Suppressor macrophage treated with lipopolysaccharide for 4 hours (primary cell): ENCODE measurements at regions not wholly inside any gene's neighbourhood (a gene's known extent, or its start where the extent isn't known, plus 50 kb on each side); places are given as distances from the start of the nearest gene placed in this dataset.
"Not testable (repeated sequence)": the region's sequence is repeated elsewhere in the genome, so short reads cannot be mapped to it uniquely, and the experiment has no call there.

Experiments used
- DNase-seq: peaks from one replicate; pipeline ENCODE4 v3.0.0-alpha.2; 2020

DNA sequence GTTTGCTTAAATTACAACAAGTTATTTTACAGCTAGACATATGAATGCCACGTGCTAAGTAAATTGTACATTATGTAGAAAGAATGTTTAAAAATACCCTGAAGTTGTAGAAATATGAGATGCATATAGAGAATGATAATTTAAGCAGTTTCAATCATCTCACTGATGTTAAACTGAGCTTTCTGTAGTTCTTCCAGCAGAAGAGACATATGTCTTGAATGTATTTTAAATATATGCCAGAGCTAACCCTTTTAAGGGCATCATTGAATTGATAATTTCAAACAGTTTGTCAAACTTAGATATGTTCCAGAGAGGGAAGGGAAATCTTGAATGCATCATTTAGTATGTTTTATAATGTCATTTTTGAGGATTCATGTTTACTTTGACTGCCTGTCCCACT lies 255.2 kb downstream of the MDFIC start:
- no peak for DNase-seq

DNA sequence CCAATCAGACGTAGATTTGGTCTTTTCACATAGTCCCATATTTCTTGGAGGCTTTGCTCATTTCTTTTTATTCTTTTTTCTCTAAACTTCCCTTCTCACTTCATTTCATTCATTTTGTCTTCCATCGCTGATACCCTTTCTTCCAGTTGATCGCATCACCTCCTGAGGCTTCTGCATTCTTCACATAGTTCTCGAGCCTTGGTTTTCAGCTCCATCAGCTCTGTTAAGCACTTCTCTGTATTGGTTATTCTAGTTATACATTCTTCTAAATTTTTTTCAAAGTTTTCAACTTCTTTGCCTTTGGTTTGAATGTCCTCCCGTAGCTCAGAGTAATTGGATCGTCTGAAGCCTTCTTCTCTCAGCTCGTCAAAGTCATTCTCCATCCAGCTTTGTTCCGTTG lies 250.5 kb downstream of the MDFIC start:
- DNase-seq: not testable (repeated sequence)

DNA sequence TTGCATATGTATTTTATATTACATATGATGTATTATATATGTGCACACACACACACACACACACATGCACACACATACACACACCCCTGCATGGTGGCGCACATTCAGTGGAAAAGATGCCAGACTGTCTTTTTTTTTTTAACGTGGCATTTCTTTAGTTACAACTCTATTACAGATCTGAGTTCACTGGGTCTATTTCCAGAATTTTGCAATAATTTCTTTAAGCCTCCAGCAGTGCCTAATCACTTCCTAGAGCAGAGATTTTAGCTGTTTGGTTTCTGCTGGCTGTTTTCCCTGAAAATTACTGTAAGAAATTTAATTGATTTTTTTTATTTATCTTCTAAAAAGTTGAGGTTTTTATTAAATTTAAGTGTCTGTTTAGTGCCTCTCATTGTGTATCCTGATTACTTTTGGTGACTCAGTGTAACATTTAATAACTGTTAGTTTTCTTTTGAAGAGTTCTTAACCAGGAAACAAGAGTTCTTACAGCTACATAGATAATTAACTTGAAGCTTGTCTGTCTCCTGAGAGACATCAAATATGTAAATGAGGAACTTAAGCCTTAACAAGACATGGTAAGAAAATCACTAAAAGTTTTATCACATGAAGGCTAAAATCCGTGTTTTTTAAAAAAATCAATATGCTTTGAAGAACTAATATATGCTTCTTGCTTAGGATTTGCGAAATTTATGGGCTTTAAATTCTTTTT lies 232.0 kb downstream of the MDFIC start:
- no peak for DNase-seq

DNA sequence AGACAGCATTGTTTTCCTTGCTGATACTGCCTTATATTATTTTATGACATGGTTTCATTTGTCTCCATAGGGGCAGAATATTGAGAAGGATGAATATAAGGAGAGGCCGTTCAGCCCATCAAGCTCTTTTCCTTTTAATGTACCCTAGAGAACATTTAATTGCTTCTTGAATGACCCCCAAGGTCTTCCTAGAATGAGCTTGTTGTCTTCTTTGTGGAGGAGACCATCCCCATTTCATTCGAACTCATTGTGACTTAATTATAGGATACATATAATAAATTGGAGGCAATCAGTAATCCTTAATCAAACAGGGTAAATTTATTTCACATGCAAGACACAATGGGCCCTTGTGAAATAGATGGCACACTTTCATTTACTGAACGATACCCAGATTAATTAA lies 231.3 kb downstream of the MDFIC start:
- no peak for DNase-seq

DNA sequence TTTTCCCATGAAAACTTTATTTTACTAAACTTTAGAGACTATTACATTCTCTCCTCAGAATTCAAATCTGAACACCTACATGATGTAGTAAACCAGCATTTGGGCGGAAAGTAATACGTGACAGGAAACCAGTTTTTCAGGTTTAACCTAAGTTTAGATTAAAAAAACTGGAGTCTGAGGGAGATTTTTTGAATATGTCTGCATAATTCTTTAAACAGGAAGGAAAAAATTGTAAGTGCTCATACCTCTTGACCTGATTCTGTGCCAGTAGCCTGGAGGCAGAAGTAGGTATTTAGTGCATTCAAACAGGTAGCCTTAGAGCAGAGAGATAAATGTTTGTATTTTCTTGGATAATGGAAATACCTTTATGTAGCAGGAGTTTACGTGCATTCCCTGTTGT lies 224.3 kb downstream of the MDFIC start:
- no peak for DNase-seq

DNA sequence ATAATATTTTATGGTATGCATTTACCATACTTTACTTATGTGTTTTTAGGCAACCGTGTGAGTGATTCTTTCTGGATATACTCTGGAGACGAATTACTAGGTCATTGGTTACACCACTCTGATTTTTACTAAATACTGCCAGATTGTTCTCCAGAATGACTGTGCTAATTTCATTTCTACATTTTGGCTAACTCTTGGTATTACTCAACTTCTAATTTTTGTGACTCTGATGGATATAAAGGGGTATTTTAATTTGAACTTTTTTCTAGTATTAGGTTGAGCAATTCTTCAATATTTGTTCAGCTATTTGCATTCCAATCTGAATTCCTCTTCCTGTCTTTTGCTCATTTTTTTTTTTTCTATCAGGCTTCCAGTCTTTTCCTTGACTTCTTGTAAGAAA lies 223.6 kb downstream of the MDFIC start:
- DNase-seq: peak; percentile 61

DNA sequence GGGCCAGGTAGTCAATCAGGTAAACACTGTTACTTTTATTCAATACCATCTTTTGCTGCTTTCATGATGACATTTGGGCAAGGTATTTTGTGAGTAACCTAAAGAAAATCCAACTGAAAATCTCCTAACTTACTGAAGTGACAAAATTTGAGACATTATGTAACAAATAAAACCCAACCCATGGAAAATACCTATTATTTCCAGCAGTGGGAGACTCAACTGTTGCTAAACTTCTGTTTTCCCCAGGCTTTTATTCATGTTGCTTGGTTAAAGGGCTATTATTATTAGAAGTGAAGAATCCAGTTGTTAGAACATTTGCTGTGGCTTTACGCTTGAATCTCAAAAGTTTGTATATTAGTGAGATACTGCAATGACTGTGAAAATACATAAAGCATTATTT lies 215.9 kb downstream of the MDFIC start:
- no peak for DNase-seq

DNA sequence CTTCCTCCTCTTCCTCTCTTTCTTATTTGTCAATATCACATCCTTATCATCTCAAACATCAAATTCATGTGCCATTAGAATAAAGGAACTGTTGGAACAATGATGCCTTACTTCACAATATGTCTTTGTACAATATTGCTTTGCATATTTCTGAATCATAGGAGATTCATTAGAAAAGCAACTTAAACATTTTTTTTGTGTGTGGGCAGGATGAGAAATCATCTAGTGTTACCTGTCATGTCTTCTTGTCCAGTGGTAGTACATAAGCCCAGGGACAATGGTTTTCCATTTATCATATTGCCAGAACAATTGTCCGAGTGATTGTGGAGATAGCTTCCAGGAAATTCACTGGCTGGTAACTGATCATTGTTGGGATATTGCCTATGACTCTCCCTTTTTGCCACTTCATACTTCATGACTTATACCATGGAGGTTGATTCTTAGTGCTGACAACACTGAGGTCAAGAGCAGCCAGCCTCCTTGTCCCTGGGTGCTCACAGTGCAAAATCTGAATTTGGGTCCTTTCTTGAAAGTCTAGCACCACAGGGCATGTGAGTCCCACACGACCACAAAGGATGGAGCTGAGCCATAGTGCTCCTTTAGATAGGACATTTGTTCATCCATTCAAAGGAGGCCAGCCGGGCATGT lies 215.0 kb downstream of the MDFIC start:
- DNase-seq: no peak

DNA sequence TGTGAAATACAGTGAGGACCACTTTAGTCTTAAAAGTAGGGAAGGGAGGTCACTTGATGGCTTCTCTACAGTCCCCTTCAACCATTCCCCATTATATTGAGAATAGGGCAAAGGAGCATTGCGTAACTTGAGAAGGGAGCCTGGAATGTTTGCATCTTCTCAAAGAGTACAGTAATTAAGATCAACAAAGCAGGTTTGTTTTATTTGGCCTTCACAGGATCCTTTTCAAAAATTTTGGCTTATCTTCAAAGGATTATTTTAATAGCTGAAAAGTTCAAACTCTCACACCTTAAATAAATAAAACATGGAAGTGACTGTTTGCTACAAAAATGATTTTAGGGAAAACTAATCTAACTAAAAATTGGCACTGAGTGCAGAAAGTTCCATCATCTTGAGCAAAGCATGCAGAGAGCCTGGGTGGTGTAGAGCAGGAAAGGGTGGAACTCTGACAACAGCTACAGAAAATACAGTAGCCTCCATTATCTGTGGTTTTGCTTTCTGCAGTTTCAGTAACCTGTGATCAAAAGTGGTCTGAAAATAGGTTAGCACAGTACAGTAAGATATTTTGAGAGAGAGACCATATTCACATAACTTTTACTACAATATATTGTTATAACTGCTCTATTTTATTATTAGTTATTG lies 214.0 kb downstream of the MDFIC start:
- DNase-seq: no peak

DNA sequence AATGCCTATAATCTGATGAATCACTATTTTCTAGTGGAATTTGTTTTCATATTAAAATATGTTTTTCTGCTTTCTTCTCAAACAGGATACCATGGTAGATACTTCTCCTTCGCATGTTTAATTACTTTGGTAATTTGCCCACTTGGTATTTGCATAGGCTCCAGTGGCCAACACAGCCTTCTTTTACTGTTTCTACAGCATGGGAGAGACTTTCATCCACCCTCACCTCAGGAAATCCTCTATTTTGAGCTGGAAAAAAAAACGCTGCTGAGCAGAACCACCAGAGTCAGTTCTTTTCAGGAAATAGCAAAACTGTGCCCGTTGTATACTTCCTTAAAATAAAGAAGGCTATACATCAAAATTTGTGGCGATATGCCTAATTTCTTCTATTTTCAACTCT lies 213.3 kb downstream of the MDFIC start:
- DNase-seq: peak; percentile 19

DNA sequence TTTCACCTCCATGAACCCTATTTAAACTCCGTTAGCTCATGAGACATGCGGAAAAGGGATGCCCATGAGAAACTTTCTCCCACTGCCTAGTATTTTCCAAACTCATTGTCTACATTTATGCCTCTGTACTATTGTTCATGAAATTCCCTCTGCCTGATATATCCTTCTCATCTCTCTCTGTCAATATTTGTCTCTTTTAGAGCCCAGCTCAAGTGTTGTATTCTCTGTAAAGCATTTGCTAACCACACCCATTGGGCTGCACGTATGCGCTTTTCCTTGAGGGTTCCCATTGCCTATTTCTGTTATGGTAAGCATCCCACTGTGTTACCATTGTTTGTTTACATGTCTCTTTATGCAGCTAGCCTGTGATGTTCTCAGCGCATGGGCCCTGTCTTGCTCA lies 211.4 kb downstream of the MDFIC start:
- DNase-seq: no peak

DNA sequence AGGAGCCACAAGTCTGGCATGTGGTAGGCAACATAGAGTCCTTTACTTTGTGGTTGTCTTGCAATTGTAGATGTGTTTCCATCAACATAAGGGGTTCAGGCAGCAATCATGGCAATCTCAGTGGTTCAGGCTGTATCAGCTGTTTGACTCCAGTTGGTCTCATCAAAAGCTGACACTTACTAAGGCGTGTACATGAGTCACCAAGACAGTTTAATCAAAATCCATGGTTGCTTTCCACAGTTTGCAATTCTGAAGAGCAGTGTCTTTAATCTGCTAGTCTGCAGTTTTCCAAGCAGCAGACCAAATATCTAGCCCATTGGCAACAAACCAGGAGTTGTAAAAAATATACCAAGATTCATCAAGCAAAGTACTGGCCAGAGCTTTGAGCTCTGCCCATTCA lies 210.2 kb downstream of the MDFIC start:
- DNase-seq: no peak

DNA sequence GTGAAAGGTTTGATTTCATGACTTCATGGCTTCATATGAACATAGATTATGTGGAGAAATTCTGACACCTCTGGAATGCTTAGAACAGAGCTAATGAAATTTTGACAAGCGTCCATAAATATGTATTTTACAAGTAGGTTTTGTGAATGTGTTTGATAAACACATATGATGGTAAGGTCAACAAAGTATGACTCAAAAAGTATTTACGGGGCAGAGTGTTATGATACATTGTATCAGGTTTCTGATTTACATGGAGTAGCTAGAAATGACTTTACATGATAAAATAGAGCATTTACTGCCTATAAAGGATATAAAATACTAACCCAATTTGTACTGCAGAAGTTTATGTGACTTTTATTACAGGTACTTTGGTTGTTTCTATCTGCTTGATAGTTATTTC lies 206.3 kb downstream of the MDFIC start:
- no peak for DNase-seq

DNA sequence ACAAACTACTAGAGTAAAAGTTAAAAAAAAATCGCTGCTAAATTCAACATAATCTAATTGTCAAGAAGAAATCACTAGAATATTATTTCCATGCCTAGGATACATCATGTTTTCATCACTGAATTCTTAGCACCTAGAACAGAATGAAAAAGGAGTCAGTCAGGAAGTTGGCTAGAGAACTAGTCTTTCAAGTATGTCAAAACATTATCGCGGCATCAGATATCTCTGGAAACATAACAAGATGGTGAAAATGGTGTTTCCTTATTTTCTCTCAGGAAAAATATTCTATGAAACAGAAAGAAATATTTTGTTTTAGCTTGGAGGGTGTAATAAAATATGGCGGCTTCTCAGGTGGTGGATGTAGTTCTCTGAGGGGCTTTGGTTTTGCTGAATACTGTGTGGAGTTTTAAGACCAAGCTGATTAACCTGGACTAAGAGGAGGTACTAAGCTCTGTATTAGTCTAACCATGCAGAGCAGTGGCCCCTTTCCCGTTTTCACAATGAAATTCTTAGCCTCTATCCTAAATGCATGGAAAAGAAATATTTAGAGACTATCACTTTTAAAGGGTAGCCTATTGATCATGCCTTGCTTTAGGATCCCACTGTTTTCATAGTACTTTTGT lies 205.6 kb downstream of the MDFIC start:
- DNase-seq: no peak

DNA sequence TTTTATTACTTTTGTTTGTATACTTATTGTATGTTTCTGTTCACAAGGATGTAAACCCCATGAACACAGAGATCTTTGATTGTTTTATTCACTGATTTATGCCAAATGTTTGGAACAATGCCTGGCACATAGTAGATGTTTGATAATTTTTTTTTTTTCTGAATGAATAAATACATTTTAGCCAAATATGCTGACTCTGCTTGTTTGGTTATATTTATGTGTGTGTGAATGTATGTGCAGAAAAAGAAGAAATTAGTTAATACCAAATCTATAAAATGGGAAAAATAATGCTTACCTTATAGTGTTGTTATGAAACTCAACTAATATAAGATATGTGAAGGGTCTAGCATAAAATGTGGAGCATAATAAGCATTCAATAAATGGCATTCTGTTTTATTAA lies 203.9 kb downstream of the MDFIC start:
- DNase-seq: no peak

DNA sequence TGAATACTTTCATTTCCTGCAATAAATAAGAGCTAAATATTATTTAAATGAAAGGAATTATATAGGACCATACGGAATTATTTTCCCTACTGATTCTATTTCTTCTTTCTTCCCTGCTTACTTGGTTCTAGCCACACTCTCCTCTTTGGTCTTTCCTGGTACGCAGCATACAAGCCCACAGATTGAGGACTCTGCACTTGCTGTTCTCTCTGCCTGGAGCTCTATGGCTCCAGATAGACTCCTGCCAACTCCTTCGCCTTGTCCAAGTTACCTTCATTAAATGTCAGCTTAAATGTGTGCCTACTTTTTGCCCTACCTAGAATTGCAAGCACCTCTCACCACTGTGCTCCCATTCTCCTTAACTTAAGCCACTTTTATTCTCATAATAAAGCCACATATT lies 203.4 kb downstream of the MDFIC start:
- no peak for DNase-seq

DNA sequence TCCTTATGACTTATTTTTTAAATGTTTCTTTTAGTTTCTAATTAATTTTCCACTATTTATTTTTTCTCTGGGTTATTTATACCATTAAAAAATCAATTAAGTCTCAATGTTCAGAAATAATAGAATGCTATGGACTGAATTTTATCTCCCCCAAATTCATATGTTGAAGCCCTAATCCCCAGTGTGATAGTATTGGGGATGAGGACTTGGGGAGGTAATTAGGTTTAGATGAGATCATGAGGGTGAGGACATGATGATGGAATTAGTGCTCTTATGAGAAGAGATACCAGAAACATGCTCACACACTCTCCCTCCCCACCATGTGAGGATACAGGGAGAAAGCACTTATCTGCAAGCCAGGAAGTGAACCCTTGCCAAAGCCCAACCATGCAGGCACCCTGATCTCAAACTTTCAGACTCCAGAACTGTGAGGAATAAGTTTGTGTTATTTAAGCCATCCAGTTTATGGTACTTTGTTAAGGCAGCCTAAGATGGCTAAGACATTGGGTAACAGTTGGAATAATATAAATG lies 202.6 kb downstream of the MDFIC start:
- no peak for DNase-seq

DNA sequence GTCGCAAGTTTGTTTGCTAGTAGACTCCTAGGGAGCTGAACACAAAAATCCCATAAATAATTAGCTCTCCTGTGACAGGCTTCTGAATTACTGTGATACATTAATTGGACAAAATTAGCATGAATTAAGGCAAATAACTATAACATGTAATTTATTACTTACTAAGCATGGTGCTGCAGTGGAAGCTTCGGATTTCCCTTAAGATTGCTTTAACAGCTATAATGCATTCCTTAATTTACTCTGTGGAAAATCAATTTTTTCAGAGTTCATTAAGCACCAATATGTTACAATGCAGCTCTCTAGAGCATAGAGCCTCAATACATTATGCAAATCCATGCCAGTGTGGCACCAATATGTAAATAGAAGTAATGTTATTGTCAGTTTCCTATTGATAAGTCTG lies 201.5 kb downstream of the MDFIC start:
- no peak for DNase-seq

DNA sequence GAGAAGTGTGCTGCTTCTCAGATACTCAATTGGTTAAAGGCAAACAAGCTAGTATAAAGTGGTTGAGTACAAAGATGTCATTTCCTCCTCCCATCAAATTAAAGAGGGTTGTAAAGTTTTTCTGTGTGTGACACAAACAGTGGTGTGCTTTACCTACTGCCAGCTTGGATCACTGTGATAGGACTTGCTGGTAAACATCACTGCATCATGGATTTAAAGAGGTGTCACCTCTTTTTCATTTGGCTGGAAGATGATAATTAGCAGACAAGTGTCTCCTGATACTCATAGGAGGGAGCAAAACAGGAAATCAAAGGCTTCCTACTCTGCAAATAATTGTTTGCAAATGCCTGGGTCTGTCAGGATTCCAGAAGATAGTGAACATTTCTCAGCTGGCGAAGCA lies 200.5 kb downstream of the MDFIC start:
- no peak for DNase-seq

DNA sequence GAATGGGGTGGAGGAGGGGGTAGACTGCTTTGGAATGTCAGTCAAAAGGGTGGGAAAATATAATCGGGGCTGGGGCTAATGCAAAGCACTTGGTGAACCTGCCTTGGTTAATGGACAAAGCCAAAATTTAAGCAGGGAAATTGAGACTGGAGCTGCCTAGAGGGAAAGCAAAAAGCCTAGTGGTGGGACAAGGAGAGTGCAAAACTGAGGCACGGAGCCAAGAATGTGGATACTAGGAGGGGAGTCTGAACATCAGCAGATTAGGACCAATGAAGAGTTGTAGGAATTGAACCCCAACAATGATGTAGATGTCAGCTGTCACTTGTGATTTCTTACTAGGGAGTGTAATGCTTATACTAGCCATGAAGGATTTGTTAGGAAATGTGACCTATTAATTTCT lies 195.9 kb downstream of the MDFIC start:
- no peak for DNase-seq

DNA sequence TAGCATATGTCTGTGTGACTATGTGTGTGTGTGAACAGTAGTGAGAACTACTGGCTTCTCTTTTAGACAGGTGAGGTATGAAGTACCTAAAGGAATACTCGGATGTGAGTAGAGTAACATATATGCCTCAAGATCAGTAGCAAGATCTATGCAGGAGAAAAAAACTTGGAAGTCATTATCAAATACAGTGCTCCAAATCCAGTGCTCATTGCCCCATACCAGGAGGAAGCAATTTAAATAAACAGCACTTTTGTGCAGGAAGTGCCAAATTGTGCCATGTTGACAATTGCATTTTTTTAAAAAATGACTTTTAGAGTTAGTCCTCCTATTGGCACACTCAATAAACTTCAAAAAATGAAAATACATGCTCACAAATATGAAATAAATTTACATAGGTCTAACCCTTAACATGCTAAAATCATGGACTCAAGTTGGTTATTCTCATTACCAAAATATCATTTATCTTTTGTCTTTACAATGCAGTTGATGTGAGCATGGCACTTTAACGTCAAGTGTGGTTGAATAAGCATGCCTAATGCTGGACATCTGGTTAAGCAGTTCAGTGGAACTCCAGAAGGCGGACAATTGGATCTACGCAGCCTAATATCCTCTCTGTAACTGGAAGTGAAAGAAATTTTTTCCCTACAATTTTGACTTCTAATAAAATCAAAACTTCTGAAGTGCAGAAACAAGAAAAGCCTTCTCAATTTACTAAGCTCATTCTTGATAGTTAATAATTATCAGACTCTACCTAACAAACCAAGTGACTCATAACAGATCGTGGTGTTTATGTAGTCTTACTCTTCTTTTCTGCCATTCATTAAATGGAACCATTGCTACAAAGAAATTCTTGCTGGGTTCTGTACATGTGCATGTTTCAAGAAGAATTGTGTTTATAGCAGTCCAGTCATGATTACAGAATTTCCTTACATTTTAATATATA lies 195.2 kb downstream of the MDFIC start:
- no peak for DNase-seq

DNA sequence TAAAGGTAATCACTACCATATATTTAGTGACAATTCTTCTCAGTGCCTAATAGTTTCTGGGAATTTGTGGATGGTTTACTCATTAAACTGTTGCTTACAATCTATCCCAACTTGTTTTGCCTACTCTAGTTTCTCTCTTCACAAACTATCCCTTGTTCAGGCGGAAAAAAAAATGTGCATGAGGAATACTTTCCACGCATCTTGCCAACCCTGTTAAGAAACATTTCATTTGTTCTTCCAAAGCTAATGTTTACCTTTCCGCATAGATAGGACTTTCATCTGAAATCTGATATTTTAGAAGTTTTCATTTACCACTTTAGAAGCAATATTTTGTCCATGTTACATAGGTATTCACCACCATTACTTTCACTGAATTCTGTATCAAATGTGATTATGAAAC lies 191.9 kb downstream of the MDFIC start:
- DNase-seq: no peak

DNA sequence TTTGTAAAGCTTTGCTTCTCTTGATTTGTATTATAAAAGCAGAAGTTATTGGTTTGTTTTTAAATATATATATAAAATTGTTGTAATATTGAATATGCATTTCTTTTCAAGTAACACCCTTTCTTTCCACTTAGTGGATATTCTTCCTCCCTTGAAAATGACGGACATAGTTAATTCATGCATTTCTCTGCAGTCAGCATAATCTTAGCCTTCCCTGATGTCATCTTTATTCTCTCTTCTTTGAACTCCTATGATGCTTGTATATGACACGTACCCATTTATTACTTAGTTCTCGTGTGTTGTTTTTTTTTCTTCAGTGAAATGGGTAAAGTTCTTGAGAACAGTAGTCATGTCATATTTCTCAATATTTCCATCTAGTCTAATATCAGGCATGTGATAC lies 191.2 kb downstream of the MDFIC start:
- DNase-seq: no peak
